Skin epidermis (tissue), 12 donors: ENCODE measurements at regions not wholly inside any gene's neighbourhood (a gene's known extent, or its start where the extent isn't known, plus 50 kb on each side); places are given as distances from the start of the nearest gene placed in this dataset.
"Not testable (repeated sequence)": the region's sequence is repeated elsewhere in the genome, so short reads cannot be mapped to it uniquely, and the experiment has no call there.

Experiments
- H3K27ac ChIP-seq, 21 experiments: fragments of 200-600 bp; sonication (generic) in 11 of 21; one replicate each; pipeline ENCODE4 v1.5.0; 2020; ENCODE audit warnings: mild to moderate bottlenecking in 3 of 21, inconsistent platforms in 2 of 21, moderate library complexity in 2 of 21
- H3K4me3 ChIP-seq, 7 experiments: fragments of 200-600 bp; sonication (generic) in 2 of 7; one replicate each; pipeline ENCODE4 v1.5.0; 2020; ENCODE audit warnings: inconsistent platforms in 2 of 7, mild to moderate bottlenecking in 2 of 7, moderate library complexity in 1 of 7

GRCh38 chr20:54933212-54933904, 458.0 kb downstream of the DOK5 start:
- Histone ChIP-seq H3K4me3 (no peak overlapping the region), H3K27ac (no peak overlapping the region)

GRCh38 chr20:54929191-54929590, 453.8 kb downstream of the DOK5 start:
- H3K4me3 ChIP-seq: no peak overlapping the region
- H3K27ac ChIP-seq: no peak overlapping the region

GRCh38 chr20:54928564-54928963, 453.2 kb downstream of the DOK5 start:
- H3K27ac ChIP-seq: no peak overlapping the region

GRCh38 chr20:54922636-54923035, 447.2 kb downstream of the DOK5 start:
- Histone ChIP-seq H3K27ac (no peak overlapping the region), H3K4me3 (no peak overlapping the region)

More at GRCh38 chr20:54928564-54928963, 453.2 kb downstream of the DOK5 start:
- H3K4me3 ChIP-seq: no peak overlapping the region

GRCh38 chr20:54922096-54922495, 446.7 kb downstream of the DOK5 start:
- no peak overlapping the region for H3K4me3 ChIP-seq

GRCh38 chr20:54920491-54920890, 445.1 kb downstream of the DOK5 start:
- no peak overlapping the region for H3K27ac ChIP-seq
- no peak overlapping the region for H3K4me3 ChIP-seq

More at GRCh38 chr20:54922096-54922495, 446.7 kb downstream of the DOK5 start:
- H3K27ac ChIP-seq: no peak overlapping the region

DNA sequence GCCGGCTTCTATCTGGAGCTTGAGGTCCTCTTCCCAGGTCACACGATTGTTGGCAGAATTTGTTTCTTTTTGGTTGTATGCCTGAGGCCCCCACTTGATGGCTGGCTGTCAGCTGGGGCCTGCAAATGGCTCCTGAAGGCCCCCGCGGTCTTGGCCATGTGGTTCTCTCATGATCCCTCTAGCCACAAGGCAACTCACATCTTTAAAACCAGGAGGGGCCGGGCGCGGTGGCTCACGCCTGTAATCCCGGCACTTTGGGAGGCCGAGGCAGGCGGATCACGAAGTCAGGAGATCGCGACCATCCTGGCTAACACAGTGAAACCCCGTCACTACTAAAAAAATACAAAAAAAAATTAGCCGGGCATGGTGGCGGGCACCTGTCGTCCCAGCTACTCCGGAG, 443.6 kb downstream of the DOK5 start:
- not testable (repeated sequence) for H3K27ac ChIP-seq, H3K4me3 ChIP-seq

DNA sequence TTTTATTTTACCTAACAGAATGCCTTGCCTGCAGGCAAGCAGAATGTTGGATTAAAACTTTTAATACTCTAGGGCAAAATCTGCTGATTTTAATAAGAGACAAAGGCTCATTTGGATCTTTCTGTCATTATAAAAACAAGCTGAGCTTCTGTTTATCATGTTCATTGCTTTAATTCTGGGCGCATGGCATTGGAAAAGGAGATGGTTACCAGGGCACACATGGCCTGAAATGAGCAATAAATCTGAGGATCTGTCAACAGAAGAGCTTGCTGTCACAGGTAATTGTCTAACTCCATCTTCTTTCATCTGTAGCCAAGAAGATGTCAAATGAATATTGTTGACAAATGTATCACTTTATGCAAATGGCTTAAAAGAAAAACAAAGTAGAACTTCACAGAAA, 439.6 kb downstream of the DOK5 start:
- no peak overlapping the region for H3K4me3 ChIP-seq
- H3K27ac ChIP-seq: no peak overlapping the region

DNA sequence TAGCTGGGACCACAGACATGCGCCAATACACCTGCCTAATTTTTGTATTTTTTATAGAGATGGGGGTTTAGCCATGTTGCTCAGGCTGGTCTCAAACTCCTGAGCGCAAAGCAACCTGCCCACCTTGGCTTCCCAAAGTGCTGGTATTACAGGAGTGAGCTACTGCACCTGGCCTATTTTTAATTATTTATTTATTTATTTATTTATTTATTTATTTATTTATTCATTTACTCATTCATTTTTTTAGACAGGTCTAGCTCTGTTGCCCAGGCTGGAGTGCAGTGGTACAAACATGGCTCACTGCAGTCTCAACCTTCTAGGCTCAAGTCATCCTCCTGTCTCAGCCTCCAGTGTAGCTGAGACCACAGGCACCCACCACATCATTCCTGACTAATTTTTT, 434.3 kb downstream of the DOK5 start:
- Histone ChIP-seq H3K4me3 (no peak overlapping the region), H3K27ac (no peak overlapping the region)

DNA sequence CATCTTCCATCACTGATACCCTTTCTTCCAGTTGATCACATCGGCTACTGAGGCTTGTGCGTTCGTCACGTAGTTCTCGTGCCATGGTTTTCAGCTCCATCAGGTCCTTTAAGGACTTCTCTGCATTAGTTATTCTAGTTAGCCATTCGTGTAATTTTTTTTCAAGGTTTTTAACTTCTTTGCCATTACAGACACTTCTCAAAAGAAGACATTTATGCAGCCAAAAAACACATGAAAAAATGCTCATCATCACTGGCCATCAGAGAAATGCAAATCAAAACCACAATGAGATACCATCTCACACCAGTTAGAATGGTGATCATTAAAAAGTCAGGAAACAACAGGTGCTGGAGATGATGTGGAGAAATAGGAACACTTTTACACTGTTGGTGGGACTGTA, 430.7 kb downstream of the DOK5 start:
- not testable (repeated sequence) for H3K4me3 ChIP-seq, H3K27ac ChIP-seq

DNA sequence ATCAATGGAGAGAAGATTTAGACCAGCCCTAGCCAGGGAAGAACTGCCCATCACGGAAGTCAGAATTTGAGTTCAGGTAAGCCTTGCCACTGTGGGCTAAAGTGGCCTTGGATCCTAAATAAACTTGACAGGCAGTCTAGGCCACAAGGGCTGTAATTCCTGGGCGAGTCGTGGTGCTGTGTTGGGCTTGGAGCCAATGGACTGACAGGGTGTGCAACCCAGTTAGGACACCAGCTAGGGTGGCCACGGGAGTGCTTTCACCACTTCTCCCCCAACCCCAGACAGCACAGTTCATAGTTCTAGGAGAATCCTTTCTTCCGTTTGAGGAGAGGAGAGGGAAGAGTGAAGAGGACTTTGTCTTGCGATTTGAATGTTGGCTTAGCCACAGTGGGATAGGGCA, 422.4 kb downstream of the DOK5 start:
- Histone ChIP-seq H3K4me3 (no peak overlapping the region), H3K27ac (no peak overlapping the region)

- Histone ChIP-seq H3K27ac (no peak overlapping the region), H3K4me3 (no peak overlapping the region)
These were observed 416.5 kb downstream of the DOK5 start for GRCh38 chr20:54891907-54892306.

DNA sequence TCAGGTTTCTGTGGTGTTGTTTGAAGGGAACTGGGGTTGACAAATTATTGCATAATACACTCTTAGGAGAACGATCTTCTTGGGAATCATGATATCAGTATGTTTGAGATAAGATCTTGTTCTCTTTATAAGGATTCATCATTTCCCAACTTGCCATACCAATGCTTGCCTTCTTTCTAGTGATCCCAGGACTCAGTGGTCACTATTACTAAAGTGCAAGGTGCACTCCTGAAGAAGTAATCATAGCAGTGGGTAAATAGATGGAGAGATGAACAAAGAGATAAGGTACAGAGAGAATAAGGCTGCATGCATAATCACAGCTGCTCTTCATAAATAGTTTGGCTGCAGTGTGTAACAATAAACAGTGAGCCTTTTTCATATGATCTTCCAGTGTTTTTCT, 404.0 kb downstream of the DOK5 start:
- H3K27ac ChIP-seq: no peak overlapping the region
- H3K4me3 ChIP-seq: no peak overlapping the region

- H3K27ac ChIP-seq: no peak overlapping the region
These were observed 399.9 kb downstream of the DOK5 start for GRCh38 chr20:54875307-54875706.

DNA sequence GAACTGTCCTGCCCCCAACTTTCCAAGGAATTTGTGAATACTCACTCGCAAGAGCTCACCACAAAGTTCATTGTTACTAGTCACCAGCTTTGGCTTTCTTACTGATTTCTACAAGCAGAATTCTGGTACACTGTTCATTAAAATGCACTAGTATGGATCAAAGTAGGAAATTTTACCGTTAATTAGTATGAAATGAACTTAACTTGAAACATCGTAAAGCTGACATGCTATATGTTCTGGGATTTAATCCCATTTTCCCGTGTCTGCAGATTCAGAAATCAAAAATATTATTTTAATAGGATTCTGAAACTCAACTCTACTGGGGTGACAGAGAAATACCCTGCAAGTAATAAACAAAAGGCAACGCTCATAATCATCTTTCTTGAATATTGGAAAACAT, 399.3 kb downstream of the DOK5 start:
- Histone ChIP-seq H3K4me3 (no peak overlapping the region), H3K27ac (no peak overlapping the region)

More at GRCh38 chr20:54875307-54875706, 399.9 kb downstream of the DOK5 start:
- H3K4me3 ChIP-seq: no peak overlapping the region

DNA sequence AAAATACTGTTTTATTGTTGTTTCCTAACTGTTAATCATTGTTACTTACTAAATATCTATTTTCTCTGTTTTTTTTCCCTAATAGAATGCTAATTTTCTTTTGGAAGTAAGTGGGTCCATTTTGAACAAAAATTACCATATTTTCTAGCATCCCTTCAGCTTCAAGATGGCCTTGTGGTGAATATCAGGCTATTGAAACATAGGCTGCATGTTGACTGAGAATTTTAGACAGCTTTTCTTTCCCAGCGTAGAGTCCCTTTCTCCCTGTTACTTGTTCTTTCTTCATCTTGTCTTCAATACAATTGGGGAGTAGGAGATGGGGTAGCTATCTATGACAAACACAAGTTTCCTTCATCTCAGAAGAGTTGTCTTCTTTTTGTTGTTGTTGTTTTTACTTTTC, 397.0 kb downstream of the DOK5 start:
- no peak overlapping the region for H3K27ac ChIP-seq
- H3K4me3 ChIP-seq: no peak overlapping the region

GRCh38 chr20:54869765-54870164, 394.4 kb downstream of the DOK5 start:
- no peak overlapping the region for H3K4me3 ChIP-seq
- H3K27ac ChIP-seq: no peak overlapping the region

DNA sequence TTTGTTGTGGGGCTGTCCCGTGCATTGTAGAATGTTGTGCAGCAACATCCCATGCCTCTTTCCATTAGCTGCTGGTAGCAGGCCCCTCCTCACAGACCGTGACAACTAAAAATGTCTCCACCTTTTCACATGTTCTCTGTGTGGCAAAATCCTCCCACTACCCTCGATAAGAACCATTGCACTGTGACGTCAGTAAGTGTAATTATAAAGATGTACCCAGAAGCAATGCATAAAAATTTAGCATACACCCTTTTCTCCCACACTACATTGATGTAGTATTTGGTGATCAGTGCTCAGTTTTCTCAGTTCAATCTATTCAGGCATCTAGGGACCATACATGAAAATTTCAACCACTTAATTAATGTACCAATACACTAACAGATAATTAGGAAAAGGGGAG, 389.9 kb downstream of the DOK5 start:
- no peak overlapping the region for H3K4me3 ChIP-seq
- H3K27ac ChIP-seq: no peak overlapping the region

GRCh38 chr20:54860716-54861115, 385.3 kb downstream of the DOK5 start:
- H3K4me3 ChIP-seq: no peak overlapping the region
- no peak overlapping the region for H3K27ac ChIP-seq

DNA sequence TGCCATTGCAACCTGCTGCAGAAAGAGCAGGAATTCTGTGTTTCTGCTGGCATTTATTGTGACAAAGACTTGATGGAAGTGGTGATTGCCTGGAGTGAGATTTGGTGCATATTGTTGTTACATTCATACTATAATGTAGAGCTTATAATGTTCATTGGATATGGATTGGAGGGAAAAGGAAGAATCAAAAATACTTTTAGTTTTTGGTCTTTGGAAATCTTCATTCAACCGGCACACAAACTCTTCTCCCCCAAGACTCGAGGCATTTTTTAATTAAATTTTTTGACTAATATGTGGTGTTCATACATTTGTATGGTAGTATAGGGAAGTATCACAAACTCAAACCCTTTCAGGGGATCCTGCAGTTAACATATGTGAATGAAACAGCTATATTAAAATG, 380.8 kb downstream of the DOK5 start:
- H3K27ac ChIP-seq: no peak overlapping the region
- no peak overlapping the region for H3K4me3 ChIP-seq

- Histone ChIP-seq H3K27ac (no peak overlapping the region), H3K4me3 (no peak overlapping the region)
These were observed 374.3 kb downstream of the DOK5 start for GRCh38 chr20:54849741-54850140.

GRCh38 chr20:54848984-54849538, 373.7 kb downstream of the DOK5 start:
- no peak overlapping the region for H3K27ac ChIP-seq

More at GRCh38 chr20:54848984-54849538, 373.7 kb downstream of the DOK5 start:
- no peak overlapping the region for H3K4me3 ChIP-seq
